SK-N-SH treated with all-trans-retinoic acid at 6 μM for 48 hours (cell line): ENCODE measurements at regions not wholly inside any gene's neighbourhood (a gene's known extent, or its start where the extent isn't known, plus 50 kb on each side); places are given as distances from the start of the nearest gene placed in this dataset.

Experiments used
- ATAC-seq: fragments of 200-7000 bp; cut with Tn5 transposase; 3 replicates; pipeline ENCODE4 v1.9.1; 2020; ENCODE audit warnings: mild to moderate bottlenecking, moderate library complexity
- ARNTL ChIP-seq: fragments of 450-650 bp; formaldehyde crosslinking; IDR thresholded peaks from 2 replicates; pipeline ENCODE4 v1.5.0; 2020; ENCODE audit warnings: low read depth, mild to moderate bottlenecking, moderate library complexity, borderline replicate concordance
- CSDC2 ChIP-seq: fragments of 250-450 bp; sonication (Bioruptor Pico); IDR thresholded peaks from 2 replicates; pipeline ENCODE4 v1.5.0; 2020; ENCODE audit warnings: mild to moderate bottlenecking, moderate library complexity
- ESRRG ChIP-seq: fragments of 250-450 bp; sonication (Bioruptor Pico); IDR thresholded peaks from 2 replicates; pipeline ENCODE4 v1.6.1; 2021; ENCODE audit warnings: mild to moderate bottlenecking
- GLIS3 ChIP-seq: fragments of 250-450 bp; sonication (Bioruptor Pico); IDR thresholded peaks from 2 replicates; pipeline ENCODE4 v1.5.0; 2020; ENCODE audit warnings: mild to moderate bottlenecking, moderate library complexity
- ISL1 ChIP-seq: fragments of 250-450 bp; sonication (Bioruptor Pico); IDR thresholded peaks from 2 replicates; pipeline ENCODE4 v2.1.2; 2022; ENCODE audit warnings: mild to moderate bottlenecking, moderate library complexity
- OSR1 ChIP-seq: fragments of 250-450 bp; sonication (Bioruptor Pico); IDR thresholded peaks from 2 replicates; pipeline ENCODE4 v1.8.0; 2022; ENCODE audit warnings: moderate library complexity, mild to moderate bottlenecking, inconsistent platforms
- PPARA ChIP-seq: fragments of 250-450 bp; sonication (Bioruptor Pico); IDR thresholded peaks from 2 replicates; pipeline ENCODE4 v1.5.0; 2020; ENCODE audit warnings: mild to moderate bottlenecking, borderline replicate concordance
- RARB ChIP-seq: fragments of 250-450 bp; sonication (Bioruptor Pico); IDR thresholded peaks from 2 replicates; pipeline ENCODE4 v1.8.0; 2021; ENCODE audit warnings: mild to moderate bottlenecking, moderate library complexity
- SNAI2 ChIP-seq: fragments of 250-450 bp; sonication (Bioruptor Pico); IDR thresholded peaks from 2 replicates; pipeline ENCODE4 v1.5.0; 2020; ENCODE audit warnings: mild to moderate bottlenecking, moderate library complexity
- TCF4 ChIP-seq: fragments of 250-450 bp; sonication (Bioruptor Pico); IDR thresholded peaks from 2 replicates; pipeline ENCODE4 v1.8.0; 2021; ENCODE audit warnings: mild to moderate bottlenecking, moderate library complexity, borderline replicate concordance
- TOX ChIP-seq: fragments of 250-450 bp; sonication (Bioruptor Pico); IDR thresholded peaks from 2 replicates; pipeline ENCODE4 v1.8.0; 2021; ENCODE audit warnings: mild to moderate bottlenecking, moderate library complexity, borderline replicate concordance
- ZC3H10 ChIP-seq: fragments of 250-450 bp; sonication (Bioruptor Pico); IDR thresholded peaks from 2 replicates; pipeline ENCODE4 v1.5.1; 2021; ENCODE audit warnings: mild to moderate bottlenecking, moderate library complexity
- ZFP30 ChIP-seq: fragments of 450-650 bp; formaldehyde crosslinking; IDR thresholded peaks from 2 replicates; pipeline ENCODE4 v1.5.0; 2022; ENCODE audit warnings: mild to moderate bottlenecking, moderate library complexity
- ZNF565 ChIP-seq: fragments of 450-650 bp; formaldehyde crosslinking; conservative IDR thresholded peaks from 2 replicates; pipeline ENCODE4 v1.5.0; 2020; ENCODE audit warnings: low read depth, mild to moderate bottlenecking, moderate library complexity
- ZNF8 ChIP-seq: fragments of 450-650 bp; formaldehyde crosslinking; IDR thresholded peaks from 2 replicates; pipeline ENCODE4 v1.5.0; 2020; ENCODE audit warnings: mild to moderate bottlenecking, moderate library complexity
- TF ChIP-seq, protein P1 (sequence below): fragments of 250-450 bp; sonication (Bioruptor Pico); IDR thresholded peaks from 2 replicates; pipeline ENCODE4 v1.8.0; 2020; ENCODE audit warnings: mild to moderate bottlenecking, moderate library complexity, borderline replicate concordance
- TF ChIP-seq, protein P2 (sequence below): fragments of 250-450 bp; sonication (Bioruptor Pico); IDR thresholded peaks from 2 replicates; pipeline ENCODE4 v1.8.0; 2021; ENCODE audit warnings: low read depth, mild to moderate bottlenecking, moderate library complexity, borderline replicate concordance
- TF ChIP-seq, protein P3 (sequence below): fragments of 250-450 bp; sonication (Bioruptor Pico); IDR thresholded peaks from 2 replicates; pipeline ENCODE4 v1.5.1; 2020; ENCODE audit warnings: low read depth, mild to moderate bottlenecking, moderate library complexity
- TF ChIP-seq, protein P4 (sequence below): fragments of 250-450 bp; sonication (Bioruptor Pico); IDR thresholded peaks from 2 replicates; pipeline ENCODE4 v1.5.0; 2020; ENCODE audit warnings: mild to moderate bottlenecking, moderate library complexity

DNA sequence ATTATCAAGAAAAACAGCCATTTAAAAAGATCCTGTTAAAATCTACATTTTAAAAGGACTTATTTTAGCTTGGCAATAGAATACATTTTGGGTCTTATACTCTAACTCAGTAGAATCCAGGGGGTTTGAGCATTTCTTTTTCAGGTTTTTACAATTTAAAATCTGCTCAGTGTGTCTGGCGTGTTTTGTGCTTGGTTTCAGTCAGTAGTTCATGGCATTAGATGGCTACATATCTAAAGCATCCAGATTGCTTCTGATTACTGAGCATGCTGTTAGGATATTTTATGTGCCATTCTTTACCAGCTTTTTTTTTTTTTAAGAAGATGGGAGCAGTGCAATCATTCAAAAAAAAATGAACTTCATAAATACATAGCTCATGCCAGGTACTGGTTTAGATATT, 566.1 kb upstream of the LARGE1 start:
- TF ChIP-seq ISL1 (no peak), ESRRG (no peak), CSDC2 (no peak), GLIS3 (CRISPR knock-in tag) (no peak), RARB (CRISPR knock-in tag) (no peak), ZC3H10 (CRISPR knock-in tag) (no peak), ARNTL (CRISPR knock-in tag) (no peak), PPARA (CRISPR knock-in tag) (no peak), OSR1 (CRISPR knock-in tag) (no peak), TCF4 (CRISPR knock-in tag) (no peak), ZNF565 (CRISPR knock-in tag) (no peak), TOX (CRISPR knock-in tag) (no peak), SNAI2 (CRISPR knock-in tag) (no peak)
- TF ChIP-seq, protein P1, sequence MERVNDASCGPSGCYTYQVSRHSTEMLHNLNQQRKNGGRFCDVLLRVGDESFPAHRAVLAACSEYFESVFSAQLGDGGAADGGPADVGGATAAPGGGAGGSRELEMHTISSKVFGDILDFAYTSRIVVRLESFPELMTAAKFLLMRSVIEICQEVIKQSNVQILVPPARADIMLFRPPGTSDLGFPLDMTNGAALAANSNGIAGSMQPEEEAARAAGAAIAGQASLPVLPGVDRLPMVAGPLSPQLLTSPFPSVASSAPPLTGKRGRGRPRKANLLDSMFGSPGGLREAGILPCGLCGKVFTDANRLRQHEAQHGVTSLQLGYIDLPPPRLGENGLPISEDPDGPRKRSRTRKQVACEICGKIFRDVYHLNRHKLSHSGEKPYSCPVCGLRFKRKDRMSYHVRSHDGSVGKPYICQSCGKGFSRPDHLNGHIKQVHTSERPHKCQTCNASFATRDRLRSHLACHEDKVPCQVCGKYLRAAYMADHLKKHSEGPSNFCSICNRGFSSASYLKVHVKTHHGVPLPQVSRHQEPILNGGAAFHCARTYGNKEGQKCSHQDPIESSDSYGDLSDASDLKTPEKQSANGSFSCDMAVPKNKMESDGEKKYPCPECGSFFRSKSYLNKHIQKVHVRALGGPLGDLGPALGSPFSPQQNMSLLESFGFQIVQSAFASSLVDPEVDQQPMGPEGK = no peak
- TF ChIP-seq, protein P2, sequence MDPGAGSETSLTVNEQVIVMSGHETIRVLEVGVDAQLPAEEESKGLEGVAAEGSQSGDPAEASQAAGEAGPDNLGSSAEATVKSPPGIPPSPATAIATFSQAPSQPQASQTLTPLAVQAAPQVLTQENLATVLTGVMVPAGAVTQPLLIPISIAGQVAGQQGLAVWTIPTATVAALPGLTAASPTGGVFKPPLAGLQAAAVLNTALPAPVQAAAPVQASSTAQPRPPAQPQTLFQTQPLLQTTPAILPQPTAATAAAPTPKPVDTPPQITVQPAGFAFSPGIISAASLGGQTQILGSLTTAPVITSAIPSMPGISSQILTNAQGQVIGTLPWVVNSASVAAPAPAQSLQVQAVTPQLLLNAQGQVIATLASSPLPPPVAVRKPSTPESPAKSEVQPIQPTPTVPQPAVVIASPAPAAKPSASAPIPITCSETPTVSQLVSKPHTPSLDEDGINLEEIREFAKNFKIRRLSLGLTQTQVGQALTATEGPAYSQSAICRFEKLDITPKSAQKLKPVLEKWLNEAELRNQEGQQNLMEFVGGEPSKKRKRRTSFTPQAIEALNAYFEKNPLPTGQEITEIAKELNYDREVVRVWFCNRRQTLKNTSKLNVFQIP (CRISPR knock-in tag) = no peak
- TF ChIP-seq, protein P3, sequence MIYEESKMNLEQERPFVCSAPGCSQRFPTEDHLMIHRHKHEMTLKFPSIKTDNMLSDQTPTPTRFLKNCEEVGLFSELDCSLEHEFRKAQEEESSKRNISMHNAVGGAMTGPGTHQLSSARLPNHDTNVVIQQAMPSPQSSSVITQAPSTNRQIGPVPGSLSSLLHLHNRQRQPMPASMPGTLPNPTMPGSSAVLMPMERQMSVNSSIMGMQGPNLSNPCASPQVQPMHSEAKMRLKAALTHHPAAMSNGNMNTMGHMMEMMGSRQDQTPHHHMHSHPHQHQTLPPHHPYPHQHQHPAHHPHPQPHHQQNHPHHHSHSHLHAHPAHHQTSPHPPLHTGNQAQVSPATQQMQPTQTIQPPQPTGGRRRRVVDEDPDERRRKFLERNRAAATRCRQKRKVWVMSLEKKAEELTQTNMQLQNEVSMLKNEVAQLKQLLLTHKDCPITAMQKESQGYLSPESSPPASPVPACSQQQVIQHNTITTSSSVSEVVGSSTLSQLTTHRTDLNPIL (CRISPR knock-in tag) = no peak
- ATAC-seq = no peak

DNA sequence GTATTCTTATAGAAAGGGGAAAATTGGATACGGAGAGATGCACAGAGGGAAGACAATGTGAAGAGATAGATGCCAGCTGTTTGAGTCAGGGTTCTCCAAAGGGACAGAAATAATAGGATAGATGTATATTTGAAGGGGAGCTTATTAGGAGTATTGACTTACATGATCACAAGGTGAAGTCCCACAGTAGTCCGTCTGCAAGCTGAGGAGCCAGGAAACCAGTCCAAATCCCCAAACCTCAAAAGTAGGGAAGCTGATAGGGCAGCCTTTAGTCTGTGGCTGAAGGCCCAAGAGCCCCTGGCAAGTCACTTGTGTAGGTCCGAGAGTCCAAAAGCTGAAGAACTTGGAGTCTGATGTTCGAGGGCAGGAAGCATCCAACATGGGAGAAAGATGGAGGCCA, 569.6 kb upstream of the LARGE1 start:
- ATAC-seq = no peak
- TF ChIP-seq TCF4 (CRISPR knock-in tag) (no peak), ZFP30 (CRISPR knock-in tag) (no peak), ZNF565 (CRISPR knock-in tag) (no peak)
- TF ChIP-seq, protein P1 = no peak

DNA sequence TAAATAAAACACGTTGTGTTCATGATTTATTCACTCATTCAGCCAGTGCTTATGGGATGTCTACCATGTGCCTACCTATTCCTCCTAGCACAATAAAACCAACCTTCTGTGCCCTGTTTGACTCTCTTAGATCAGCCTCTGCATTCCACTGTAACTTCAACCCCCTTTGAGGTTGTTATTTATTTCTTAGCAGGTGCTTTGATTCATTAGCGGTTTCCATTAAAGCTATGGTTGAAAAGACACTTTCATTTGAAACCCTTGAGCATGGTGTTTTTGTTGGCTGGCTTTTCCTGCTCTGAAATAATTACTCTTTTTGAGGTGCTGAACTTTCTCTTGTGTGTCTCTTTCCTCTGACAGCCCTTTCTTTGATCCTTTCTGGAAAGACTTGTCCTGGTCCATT, 570.6 kb upstream of the LARGE1 start:
- no peak for TF ChIP-seq ZC3H10 (CRISPR knock-in tag)
- no peak for TF ChIP-seq TOX (CRISPR knock-in tag)
- TF ChIP-seq OSR1 (CRISPR knock-in tag) = no peak
- TF ChIP-seq ISL1 = no peak
- TF ChIP-seq CSDC2 = no peak
- ATAC-seq = no peak

DNA sequence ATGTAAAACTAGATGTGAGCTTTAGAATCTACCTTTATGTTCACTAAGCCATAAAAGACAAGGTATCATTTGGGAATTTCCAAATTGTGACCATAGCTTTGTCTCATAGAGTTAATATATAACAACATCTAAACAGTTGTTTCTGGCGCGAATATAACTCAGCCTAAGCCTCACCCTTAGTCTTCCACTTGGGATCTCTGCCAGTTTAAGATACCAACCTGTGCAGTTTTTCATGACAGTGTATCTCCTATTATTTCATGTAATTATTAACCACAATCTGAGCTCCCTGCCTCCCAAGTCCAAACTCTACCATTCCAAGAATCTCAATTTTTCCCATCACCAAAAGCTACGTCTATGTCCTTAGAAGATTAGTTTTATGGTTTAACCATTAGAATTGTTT, 572.5 kb upstream of the ISX start:
- TF ChIP-seq OSR1 (CRISPR knock-in tag) (no peak), TOX (CRISPR knock-in tag) (no peak), ZFP30 (CRISPR knock-in tag) (no peak), ZNF565 (CRISPR knock-in tag) (no peak), TCF4 (CRISPR knock-in tag) (no peak), ZNF8 (CRISPR knock-in tag) (no peak), ZC3H10 (CRISPR knock-in tag) (no peak), PPARA (CRISPR knock-in tag) (no peak), ARNTL (CRISPR knock-in tag) (no peak)
- TF ChIP-seq, protein P2 (CRISPR knock-in tag) = no peak
- TF ChIP-seq, protein P4, sequence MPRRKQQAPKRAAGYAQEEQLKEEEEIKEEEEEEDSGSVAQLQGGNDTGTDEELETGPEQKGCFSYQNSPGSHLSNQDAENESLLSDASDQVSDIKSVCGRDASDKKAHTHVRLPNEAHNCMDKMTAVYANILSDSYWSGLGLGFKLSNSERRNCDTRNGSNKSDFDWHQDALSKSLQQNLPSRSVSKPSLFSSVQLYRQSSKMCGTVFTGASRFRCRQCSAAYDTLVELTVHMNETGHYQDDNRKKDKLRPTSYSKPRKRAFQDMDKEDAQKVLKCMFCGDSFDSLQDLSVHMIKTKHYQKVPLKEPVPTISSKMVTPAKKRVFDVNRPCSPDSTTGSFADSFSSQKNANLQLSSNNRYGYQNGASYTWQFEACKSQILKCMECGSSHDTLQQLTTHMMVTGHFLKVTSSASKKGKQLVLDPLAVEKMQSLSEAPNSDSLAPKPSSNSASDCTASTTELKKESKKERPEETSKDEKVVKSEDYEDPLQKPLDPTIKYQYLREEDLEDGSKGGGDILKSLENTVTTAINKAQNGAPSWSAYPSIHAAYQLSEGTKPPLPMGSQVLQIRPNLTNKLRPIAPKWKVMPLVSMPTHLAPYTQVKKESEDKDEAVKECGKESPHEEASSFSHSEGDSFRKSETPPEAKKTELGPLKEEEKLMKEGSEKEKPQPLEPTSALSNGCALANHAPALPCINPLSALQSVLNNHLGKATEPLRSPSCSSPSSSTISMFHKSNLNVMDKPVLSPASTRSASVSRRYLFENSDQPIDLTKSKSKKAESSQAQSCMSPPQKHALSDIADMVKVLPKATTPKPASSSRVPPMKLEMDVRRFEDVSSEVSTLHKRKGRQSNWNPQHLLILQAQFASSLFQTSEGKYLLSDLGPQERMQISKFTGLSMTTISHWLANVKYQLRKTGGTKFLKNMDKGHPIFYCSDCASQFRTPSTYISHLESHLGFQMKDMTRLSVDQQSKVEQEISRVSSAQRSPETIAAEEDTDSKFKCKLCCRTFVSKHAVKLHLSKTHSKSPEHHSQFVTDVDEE (CRISPR knock-in tag) = no peak
- ATAC-seq = no peak
